GM18870 (cell line): ENCODE measurements at regions not wholly inside any gene's neighbourhood (a gene's known extent, or its start where the extent isn't known, plus 50 kb on each side); places are given as distances from the start of the nearest gene placed in this dataset.
"Not testable (repeated sequence)": the region's sequence is repeated elsewhere in the genome, so short reads cannot be mapped to it uniquely, and the experiment has no call there.

ENCODE experiments used
- ATAC-seq: cut with Tn5 transposase; IDR thresholded peaks from one replicate; pipeline ENCODE4 v1.9.1; 2021; ENCODE audit warnings: moderate library complexity; ENCODE audit not compliant: unreplicated experiment

DNA sequence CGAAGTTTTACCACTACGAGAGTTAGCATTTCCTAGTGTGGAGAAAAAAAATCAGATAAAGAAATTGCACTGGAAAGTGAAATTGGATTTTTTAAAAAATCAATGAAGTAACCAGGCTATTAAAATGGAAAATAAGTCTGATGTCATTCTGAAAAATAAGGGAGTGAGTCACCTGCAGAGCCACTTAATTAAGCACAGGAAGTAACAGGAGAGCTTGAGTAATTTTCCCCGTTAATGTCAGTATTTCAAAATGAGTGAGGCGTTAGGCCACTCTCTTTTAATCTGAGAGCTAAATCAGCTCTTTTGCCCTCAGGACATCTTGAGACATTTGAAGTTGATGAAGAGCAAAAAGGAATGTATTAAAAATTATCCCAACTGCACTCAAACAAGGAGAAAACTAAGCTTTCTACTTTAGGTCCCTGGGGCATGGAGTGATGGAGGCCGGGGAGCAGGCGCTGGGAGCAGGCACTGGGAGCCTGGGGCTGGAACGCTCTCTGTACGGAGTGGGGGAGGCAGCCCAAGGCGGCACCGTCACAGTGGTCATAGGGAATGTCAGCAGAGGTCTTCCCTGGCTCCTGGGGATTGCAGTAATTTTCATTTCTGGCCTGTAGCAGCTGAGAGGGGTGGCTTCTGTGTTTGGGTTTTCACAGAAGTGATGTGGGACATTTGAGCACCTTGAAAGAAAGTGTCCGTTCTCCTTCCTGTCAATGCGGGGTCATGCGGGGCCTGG is 194.6 kb downstream of the BCL2L11 start:
- not testable (repeated sequence) for ATAC-seq

DNA sequence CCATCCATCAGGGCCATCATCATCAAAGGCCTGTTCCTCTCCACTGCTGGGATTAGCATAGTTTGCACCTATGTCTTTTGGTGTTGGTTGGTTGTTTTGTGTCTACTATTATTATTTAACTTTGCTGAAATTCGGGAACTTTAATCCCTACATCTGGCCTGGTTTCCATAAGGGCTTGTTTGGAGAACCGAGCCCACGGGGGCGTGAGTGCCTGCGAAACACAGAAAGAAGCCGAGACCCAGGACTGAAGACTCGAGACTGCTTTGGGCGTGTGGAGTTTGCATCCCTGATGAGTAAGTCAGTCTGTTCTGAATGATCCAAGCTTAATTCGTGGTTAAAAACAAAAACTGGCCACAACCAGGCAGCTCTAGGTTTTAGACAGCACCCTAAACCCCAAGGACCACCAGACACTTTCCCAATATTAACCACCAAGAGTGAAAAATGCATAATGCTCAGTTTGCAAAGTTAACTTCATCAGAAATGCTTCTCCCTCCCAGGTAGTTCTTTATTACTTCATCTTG is 195.6 kb downstream of the BCL2L11 start:
- ATAC-seq = not testable (repeated sequence)

DNA sequence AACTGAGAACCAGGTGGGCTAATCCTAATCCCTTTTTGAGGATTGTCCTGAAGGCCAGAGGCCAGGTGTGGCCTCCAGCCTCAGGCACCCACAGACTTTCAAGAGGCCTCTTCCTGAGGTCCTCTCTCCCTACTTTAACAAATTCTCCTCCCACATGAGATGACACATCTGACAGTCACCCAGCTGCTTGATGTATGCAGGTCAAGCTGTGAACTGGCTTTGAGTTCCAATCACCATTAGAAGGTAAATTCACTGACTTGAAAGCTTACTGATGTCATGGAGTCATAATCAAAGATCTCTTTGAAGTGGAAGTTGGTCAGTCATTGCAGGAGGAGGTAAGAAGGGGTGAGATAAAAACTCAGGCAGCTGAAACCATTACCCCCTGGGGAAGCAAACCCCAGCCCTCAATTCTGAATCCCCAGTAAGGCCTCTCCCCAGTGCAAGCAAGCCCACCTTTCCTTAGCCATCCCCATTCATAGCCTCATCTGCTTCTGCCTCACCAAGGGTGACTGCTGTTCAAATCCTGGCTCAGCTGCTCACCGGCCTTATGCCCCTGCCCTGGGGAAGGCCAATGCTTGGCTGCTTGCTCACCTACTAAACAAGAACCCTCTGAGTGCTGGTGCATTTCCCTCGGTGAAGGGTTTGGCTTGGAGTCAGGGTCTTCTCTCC is 196.3 kb downstream of the BCL2L11 start:
- not testable (repeated sequence) for ATAC-seq

DNA sequence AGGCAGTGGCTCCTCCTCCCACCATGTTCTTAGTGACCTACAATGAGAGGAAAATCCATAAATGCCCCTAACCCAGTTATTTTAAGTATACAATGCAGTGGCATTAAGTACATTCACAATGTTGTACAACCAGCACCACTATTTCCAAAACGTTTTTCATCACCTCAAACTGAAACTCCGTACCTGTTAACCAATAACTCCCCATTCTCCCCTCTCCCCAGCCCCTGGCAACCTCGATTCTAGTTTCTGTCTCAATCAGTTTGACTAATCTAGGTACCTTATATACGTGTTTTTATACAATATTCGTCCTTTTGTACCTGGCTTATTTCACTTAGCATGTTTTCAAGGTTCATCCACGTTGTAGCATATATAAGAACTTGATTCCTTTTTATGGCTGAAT is 198.8 kb downstream of the BCL2L11 start:
- ATAC-seq = peak; percentile 66

DNA sequence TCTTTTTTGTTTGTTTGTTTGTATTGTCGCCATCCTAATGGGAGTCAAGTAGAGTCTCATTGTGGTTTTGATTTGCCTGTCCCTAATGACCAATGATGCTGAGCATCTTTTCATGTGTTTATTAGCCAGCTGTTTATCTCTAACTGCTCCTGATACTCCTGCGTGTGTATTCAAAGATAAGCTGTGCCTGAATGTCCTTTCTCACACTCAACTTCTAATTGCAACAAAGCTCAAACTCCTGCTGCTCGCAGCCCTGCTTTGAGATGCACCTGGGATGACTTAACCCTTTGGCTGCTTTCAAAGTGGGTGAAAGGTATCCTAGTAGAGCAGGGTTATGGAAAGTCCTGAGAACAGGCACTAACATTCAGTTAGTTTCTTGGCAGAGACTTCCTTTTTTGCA is 199.6 kb downstream of the BCL2L11 start:
- ATAC-seq = not testable (repeated sequence)

DNA sequence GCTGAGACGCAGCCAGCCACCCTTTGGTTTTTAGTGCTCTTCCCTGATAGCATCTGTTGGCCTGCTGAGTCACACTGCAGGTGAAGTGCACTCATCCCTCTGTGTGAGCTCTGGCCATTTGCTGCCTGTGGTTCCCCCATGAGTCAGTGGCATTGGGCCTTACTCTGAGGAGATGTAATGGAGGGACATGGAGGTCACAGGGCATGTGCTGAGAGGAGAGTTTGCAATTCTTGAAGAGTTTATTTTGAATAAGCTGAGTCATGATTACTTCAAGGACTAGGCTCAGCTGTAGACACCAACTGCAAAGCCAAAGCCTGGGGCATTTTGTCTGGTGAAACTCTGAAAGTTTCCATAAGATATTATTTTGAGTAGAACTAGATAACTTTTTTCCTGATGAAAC is 200.3 kb downstream of the BCL2L11 start:
- not testable (repeated sequence) for ATAC-seq

DNA sequence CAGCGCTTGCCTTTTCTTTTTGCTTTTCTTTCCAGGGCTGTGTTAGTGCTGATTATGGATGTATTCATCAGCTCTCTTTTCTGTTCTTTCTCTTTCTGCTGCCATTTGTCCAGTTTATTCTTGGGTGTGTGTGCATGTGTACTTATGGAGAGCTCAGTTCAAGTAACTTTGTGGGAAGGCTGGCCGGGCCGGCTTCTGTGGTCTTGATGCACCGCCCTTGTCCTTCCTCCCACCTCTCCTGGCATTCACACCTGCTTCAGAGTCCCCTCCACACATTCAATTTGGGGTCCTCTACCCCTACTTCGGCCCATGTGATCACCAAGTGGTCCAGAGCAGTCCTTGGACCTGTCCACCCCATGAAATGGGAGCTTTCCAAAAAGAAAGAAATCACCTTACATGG is 202.7 kb downstream of the BCL2L11 start:
- not testable (repeated sequence) for ATAC-seq

DNA sequence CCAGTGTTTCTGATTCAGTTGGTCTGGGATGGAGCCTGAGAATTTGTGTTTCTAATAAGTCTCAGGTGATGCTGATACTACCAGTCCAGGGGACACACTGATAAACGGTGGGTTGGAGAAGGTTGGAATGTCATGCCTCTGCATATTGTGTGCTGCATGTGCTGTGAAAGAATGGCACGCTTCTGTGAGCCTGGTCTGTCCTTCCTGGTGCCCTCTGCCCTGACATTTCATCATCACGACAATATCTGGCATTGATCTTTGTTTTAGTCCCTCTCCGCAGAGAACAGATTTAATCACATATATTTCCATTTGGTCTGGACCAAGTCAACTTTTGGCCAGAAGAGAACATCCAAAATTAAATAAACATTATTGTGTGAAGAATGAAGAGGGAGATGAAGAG is 207.0 kb downstream of the BCL2L11 start:
- ATAC-seq = not testable (repeated sequence)

DNA sequence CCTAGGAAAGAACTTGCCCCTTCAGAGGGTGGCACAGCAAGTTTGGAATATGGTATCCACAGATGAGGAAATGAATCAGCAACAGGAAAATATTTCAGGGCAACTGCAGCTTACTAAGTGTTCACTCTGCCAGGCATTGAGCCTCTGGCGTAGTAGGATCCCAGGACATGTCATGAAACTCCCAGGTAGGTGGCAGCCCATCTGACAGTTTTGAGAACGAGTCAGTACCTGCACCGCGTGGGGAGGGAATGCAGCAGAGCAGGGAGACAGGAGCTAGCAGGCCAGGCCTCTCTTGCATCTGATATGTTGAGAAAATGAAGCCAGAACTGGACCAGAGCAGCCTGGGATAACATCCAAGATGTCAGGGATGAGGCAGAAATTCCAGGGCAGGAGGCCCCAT is 208.6 kb downstream of the BCL2L11 start:
- ATAC-seq = not testable (repeated sequence)

DNA sequence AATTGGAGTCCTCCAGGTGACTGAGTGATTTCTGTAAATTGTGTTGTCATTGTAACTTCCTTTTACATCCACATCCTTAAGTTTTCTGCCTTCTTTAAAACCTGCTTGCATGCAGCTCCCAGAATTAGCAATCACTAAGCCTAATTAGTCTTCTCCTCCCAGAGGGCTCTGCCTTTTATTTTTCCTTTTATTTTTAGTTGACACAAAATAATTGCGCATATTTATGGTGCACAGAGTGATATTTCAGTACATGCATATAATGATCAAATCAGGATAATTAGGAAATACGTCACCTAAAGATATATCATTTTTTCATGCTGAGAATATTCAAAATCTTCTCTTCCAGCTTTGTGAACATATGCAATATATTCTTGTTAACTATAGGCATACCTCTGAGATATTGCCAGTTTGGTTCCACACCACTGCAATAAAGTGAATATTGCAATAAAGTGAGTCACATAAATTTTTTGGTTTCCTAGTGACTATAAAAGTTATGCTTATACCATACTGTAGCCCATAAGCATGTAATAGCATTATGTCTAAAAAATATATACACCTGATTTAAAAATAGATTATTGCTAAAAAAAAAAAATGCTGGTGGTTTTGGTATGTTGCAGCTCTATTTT is 210.5 kb downstream of the BCL2L11 start:
- ATAC-seq = not testable (repeated sequence)

DNA sequence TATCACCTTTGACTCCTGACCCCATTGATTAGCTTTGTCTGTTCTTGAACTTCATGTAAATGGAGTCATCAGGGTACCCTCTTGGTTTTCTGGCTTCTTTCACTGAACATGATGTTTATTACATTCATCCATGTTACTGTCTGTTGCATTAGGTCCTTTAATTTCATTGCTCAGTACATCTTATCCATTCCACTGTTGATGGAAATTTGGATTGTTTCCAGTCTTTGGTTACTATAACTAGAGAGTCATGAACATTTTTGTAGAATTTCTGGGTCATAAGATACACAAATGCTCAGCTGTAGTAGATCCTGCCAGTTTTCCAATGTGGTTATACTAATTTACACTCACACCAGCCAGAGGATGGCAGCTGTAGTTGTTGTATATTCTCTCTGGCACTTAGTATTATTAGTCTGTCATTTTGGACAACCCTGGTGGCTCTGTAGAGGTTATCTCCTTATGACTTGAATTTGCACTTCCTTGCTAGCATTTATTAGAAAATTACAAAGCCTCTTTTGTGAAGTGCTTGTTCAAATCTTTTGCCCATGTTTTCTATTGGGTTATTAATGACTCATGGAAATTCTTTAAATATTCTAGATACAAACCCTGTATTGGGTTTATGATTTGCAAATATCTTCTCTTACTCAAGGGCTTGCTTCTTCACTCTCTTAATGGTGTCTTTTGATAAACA is 214.7 kb downstream of the BCL2L11 start:
- not testable (repeated sequence) for ATAC-seq

DNA sequence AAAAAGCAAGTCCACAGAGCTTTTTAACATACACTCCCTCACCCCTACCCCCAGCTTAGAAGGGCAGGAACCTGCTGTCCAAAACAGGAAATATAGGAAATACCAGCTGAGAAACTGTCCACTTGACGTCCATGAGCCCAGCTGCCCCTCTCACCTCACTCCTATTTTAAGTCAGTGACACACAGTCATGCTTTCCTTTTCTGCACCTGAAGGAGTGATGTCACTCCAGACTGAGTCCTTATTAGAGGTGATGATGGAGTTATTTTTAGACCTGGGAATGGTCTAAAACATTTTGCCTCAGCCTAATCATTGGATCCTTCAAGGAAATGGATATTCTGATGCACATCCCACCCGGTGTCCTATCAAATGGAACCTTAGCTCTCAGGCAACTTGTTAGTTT is 217.8 kb downstream of the BCL2L11 start:
- ATAC-seq = not testable (repeated sequence)

DNA sequence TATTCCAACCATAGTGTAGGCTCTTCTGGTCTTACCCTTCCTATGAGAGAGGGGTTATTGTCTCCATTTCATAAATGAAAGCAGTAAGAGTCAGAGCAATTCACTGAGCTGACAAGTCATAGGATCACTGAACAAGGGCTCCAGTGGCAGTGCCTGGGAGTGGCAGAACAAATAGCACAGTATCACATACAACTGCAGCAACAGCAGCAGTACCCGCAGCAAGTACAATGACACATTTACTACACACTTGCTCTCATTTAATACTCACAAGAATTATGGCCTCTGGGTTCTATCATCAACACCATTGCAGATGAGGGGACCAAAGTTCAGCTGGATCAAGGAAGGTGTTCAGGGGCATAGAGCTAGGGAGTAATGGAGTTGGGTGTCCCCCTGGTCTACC is 218.8 kb downstream of the BCL2L11 start:
- not testable (repeated sequence) for ATAC-seq

DNA sequence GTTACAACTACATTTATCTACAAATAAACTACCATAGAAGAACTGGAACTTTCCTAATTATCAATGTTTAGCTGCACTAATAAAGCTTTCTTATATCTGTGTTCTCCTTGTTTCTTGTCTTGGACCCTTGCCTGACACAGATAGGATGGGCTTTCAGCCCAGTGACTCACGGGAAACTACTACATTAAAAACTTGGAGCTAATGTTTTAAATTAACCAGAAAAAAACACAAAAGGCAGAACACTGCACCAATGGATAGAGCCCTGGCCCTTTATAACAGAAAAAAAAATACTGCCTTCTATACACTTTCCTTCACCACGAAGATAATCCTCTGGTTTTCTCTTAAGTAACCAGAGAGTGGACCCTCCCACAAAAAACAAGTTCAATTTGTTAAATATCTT is 223.9 kb downstream of the BCL2L11 start:
- not testable (repeated sequence) for ATAC-seq

DNA sequence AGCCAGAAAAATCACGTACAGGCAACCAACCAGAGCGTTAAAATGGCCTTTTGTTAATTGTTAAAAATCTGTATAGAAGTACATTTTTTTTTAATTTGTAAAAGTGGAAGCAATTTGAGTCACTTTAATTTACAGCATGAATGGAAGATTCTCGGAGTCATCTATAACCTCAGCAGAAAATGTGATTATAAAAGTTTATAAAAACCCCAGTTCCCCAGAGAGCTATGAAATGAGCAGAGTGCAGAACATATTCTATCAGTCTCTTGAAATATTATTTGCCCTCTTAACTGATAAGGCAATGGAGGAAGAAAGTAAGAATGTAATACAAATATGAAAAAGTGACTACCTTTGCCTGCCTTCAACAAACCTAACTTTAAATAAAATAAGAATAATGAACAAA is 224.7 kb downstream of the BCL2L11 start:
- ATAC-seq = not testable (repeated sequence)

DNA sequence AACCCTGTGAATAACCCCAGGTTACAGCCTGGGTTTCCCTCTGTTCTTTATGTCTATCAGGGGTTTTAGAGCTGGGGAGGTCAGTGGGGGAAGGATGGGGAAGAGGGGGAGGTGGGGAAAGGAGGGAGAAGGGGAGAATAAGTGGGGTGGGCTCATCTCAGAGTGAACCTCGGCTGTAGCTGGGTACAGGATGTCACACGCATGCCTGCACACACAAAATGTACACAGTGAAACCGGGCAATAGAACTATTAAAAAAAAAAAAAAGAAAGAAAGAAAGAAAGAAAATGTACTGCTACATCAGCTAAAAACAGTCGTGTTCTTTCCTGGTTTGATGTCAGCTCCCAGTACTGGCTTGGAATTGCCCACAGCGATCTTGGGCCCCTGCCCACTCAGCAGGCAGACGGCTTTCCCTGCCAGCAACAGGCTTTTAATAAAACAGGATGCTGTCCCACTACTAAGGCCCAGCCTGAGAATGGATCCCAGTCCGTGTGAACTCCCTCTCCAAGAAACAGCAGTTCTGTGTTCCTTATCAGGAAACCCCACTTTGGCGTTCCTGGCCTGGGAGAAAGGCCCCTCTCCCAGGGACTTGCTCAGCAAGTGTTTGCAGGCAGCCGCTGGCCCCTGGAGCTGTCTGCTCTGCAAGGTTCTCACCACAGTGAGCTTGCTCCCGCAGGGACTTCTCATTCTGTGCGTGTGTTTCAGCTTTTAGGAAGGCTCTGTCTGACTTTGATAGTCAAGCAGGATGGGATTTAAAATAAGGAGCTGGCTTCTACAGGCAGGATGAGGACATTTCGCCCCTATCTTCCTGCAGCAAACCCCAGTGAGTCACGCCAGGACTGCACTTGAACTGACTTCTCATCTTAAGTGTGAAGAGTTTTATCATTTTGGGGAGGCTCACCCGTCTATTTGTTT is 225.6 kb downstream of the BCL2L11 start:
- ATAC-seq = not testable (repeated sequence)

DNA sequence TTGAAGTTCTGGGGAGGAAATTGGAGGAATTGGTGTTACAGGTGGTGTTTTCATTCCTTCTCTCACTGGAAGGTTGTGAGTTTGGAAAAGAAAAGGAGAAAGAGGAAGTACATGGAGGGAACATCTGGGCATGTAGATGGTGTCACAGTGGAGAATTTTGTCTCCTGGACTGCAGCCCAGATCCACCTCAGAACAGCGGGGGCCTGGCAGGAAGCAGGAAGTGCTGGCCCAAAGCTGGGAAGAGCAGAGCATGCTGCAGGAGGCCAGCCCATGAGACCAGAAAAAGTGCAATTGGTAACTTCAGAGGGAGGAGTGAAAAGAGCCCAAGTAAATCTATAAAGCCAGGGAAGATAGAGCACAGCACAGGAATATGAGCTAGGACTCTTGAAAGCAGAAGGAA is 227.0 kb downstream of the BCL2L11 start:
- not testable (repeated sequence) for ATAC-seq

DNA sequence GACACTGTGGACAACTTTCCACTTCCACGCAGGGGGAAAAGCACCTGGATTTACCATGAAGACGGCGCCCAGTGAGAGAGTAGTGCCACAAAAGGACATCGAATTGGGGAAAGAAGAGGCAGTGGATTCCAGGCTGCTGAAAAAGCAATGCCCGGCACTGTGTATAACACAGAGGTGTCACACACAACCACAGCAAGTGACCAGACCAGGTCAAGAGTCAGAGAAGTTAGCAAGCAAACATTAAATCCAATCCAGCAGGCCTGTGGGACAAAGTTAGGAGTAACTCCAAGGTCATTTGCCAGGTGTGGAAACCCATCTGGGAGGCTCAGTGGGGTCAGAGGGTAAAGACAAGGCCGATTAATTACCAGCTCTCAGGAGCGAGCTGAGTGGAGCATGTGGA is 227.6 kb downstream of the BCL2L11 start:
- ATAC-seq = not testable (repeated sequence)

DNA sequence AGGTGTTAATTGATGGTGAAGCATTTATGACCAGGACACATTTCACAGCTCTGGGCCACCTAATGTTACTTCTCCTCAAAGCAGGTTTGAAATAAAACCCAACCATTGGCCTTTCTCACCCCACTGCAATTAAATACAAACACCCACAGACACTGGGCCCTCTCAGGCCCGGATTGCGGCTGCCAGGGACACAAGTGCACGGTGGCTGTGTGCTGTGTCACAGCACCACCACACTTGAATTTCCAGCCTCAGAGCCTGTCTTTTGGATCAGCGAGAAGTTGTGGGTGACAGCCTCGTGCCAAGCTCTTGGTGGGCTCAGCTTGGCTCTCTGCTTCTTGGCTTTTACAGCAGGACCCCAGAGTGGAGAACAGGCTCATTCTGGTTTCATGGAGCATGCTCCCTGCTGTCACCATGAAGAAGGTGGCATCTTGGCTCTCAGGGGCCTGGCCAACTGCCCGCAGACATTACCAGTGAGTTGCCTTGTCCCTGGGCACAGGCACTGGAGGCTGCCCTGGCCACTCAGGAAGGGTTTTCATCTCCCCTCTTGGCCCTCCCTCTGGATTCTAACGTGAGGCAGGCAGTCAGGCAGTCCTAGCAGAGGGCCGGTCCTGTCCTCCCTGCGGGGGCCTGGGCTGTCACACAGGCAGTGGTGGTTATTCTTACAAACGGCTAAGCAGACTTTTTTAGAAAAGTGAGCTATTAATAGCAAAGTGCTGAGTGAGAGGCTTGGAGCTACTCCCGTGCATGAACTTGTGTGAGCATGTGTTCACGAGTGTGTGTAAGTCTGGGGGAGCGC is 234.5 kb downstream of the BCL2L11 start:
- not testable (repeated sequence) for ATAC-seq
